GM19452 (cell line): ENCODE measurements at regions not wholly inside any gene's neighbourhood (a gene's known extent, or its start where the extent isn't known, plus 50 kb on each side); places are given as distances from the start of the nearest gene placed in this dataset.

Experiments used
- ATAC-seq: cut with Tn5 transposase; IDR thresholded peaks from one replicate; pipeline ENCODE4 v1.9.1; 2021; ENCODE audit not compliant: unreplicated experiment

GRCh38 chr22:48051796-48052620 is 1289.6 kb downstream of the TBC1D22A start:
- ATAC-seq = no peak

DNA sequence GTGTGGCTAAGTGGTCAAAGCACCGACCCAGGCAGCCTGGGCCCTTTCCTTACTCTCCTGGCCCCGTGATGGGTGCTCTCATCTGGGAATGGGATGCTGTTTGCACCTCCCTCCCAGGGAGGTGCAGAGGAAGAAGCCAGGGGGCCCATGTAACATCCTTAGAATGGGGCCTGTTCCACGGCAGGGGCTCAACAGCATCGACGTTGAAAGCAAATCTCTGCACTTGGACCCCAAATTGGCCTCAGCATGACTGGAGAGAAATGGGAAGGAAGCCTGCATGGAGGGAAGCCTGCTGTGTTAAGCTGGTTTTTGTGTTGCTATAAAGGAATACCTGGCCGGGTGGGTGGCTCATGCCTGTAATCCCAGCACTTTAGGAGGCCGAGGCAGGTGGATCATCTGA is 1288.4 kb downstream of the TBC1D22A start:
- ATAC-seq = no peak

- ATAC-seq = no peak
Observed at GRCh38 chr22:48049116-48049515, 1286.7 kb downstream of the TBC1D22A start.

DNA sequence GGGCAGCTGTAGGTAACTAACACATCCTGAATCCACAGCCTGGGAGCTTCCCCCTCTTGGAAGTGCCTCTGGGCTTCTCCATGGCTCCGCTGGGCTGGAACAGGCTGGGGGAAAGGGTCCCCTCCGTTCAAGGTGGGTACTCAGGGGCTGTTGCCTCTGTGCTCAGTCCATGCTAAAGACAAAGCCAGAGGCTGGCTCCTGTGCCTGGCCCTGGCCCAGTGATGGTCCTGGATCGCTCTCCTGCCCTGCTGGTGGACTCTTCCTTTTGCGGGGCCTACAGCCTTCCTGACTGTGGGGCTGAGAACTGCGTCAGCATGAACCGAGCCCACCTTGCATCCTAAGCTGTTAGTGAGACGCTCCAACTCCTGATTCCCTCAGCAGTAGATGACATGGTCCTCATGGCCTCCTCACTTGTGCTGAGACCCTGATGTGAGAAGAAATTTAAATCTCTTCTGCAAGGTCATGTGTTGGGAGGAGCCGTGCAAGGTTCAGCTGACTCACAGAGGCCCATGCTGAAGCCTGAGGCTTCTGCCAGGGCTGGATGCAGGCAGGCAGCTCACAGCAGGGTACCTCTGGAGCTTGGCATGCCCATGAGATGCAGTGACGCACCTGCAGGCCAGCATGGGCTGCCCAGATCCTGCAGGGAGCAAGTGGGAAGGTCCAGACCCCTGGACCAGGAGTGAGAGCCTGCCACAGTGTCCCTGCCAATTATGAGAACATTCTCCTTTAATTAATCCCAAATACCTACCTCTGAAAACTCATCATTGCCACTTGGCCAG is 1285.5 kb downstream of the TBC1D22A start:
- ATAC-seq = no peak

DNA sequence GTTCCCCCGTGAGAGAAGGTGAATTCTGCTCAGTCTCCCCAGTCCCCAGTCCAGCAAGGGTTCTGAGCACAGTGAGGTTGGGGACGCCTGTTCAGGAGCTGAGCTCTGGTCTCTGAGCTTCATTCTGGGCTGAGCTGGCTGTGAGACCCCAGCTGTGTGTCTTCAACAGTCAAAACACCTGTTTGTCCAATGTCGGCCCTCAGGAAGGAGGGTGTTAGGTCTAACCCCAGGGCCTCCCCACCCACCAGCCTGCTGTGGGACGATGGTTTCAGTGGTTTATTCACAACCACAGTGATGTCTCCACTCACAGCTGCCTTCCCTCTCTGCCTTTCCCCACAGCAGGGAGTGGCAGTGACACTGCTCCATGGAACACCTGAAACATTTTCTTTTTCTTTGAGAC is 1282.9 kb downstream of the TBC1D22A start:
- ATAC-seq = peak; percentile 86

DNA sequence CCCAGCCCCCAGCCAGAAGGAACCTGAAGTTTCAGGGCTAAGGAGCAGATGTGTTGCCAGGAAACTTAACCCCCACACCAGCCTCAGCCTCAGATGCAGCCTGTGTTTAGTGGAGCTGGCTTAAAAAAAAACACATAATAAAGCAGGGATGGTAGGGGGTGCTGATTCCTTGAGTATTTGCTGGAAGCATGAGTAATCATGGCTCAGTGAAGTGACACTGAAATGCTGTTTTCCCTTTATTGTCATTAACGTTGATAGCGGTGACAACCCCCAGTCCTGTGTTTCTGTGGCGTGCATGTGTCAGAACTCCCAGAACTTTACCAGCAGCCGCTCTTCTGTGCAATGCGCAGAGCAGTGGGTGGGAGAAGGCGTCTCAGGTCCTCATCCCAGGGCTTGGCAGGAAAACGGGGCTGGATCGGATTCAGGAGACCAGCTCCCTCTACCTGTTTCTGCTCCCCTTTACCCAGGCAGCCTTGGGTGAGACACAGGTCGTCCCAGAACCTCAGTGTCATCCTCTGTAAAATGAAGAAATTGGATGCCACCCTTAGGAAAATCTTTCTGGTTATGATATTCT is 1282.1 kb downstream of the TBC1D22A start:
- no peak for ATAC-seq

GRCh38 chr22:48043581-48043980 is 1281.1 kb downstream of the TBC1D22A start:
- no peak for ATAC-seq

- ATAC-seq = no peak
Observed at GRCh38 chr22:48042621-48043395, 1280.4 kb downstream of the TBC1D22A start.

- ATAC-seq = no peak
Observed at GRCh38 chr22:48039326-48039725, 1276.9 kb downstream of the TBC1D22A start.

- no peak for ATAC-seq
Observed at GRCh38 chr22:48037618-48038017, 1275.2 kb downstream of the TBC1D22A start.

GRCh38 chr22:48035897-48036296 is 1273.4 kb downstream of the TBC1D22A start:
- no peak for ATAC-seq

DNA sequence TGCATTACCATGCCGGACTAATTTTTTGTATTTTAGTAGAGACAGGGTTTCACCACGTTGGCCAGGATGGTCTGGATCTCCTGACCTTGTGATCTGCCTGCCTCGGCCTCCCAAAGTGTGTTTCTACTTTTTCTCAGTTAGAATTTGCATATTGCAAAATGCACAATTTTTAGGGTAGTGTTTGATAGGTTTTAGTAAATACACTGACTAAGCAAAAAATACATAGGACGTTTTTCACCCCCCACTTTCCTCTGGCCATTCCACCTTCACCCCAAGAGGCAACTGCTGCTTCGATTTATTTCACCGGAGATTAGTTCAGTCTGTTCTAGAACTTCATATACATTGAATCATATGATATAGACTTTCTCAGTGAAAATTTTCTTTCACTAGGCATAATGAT is 1269.1 kb downstream of the TBC1D22A start:
- ATAC-seq = no peak

GRCh38 chr22:48025096-48025495 is 1262.6 kb downstream of the TBC1D22A start:
- no peak for ATAC-seq

GRCh38 chr22:48021991-48022401 is 1259.5 kb downstream of the TBC1D22A start:
- no peak for ATAC-seq

DNA sequence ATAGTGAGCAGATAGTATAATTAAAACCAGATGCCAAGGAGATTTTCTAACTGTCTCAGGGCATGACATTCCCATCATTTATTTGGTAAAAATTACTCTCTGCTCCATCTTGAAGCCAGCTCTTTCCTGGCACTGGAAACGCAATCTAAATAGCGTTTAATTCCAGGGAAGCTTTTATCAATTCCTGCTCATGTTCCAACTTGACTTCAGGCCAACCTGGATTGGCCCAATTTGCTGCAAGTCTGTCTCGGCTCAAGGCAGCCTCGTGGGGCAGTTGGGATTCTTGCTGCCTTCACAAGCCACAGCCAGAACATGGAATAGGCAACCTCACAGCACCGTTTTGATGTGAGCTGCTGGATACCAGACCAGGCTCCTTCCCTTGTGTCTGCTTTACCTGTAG is 1255.9 kb downstream of the TBC1D22A start:
- ATAC-seq = no peak

DNA sequence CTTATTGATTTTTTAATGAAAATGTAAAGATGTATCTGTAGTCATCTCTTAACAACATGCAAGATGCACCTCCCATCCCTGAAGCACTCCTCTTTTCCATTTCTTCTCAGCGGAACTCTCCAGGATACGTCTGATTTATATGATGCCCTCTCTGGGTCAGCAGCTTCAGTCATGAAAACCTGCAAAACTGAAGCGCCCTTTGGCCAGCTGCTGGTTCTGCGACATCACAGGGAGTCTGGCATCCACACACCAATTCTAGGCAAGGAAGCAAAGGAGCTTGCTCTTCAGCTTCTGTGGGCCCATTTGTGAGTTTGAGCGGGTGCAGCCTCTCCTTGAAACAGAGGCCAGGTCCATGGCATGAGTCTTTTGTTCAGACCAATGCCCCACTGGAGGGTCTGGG is 1253.3 kb downstream of the TBC1D22A start:
- ATAC-seq = no peak

DNA sequence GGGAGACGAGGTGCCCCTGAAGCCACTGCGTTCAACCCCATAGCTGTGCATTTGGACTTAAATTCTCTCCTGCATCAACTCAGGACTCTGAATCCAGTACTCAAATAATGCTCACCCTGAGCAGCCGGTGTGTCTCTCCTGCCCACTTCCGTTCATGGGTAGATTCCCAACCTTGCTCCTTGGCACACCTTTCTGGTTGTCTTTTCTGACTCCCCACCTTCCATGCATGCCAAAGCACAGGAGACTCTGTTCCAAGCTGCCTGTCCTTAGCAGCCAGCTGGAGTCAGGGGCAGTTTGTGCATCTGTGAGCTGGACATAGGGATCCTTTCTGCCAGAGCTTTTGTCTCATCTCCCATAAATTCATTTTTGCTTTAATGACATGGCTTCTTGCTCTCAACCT is 1242.5 kb downstream of the TBC1D22A start:
- no peak for ATAC-seq

GRCh38 chr22:48004038-48004437 is 1241.6 kb downstream of the TBC1D22A start:
- ATAC-seq = no peak

DNA sequence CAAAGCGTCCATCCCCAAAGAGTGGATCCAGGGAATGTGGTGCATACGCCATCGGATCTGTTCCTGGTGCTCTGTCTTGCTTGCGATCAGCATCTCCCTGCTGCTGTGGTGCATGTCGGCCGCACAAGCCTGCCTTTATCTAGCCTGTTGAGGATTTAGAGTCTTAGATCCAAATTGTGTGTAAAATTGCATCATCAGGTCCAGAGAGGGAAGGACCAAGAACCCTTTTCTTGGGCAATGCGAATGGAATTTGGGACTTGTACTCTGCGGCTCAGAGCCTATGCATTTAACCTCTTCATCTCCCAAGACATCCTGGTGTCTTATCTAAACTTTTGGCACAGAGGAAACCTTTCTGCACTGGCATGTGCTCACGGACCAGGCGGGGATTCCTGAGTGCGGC is 1238.7 kb downstream of the TBC1D22A start:
- no peak for ATAC-seq

GRCh38 chr22:47997612-47998011 is 1235.2 kb downstream of the TBC1D22A start:
- ATAC-seq = no peak

DNA sequence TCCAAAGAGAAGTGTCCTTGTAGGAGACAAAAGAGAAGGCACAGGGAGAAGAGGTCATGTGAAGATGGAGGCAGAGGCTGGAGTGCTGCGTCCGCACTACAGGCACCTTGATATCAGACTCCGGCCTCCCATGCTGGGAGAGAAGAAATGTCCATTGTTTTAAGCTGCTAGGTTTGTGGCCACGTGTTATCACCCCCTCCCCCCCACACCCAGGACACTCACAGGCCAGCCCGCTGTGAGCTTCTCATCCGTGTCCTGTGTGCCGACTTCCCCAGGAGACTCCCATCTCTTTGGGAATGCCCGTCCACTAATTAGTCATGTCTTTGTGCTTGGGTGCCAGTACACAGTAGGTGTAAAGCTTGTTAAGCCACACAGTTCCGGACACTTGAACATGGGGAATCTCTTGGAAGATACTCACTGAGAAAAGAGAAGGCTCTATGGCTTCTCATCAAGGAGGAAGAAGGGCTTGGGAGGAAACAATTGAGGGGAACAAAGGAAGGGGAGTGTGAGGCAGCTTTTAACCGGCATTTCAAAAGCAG is 1234.7 kb downstream of the TBC1D22A start:
- no peak for ATAC-seq
